DND-41 (cell line): ENCODE measurements at regions not wholly inside any gene's neighbourhood (a gene's known extent, or its start where the extent isn't known, plus 50 kb on each side); places are given as distances from the start of the nearest gene placed in this dataset.

Source experiments
- EZH2 ChIP-seq: IDR thresholded peaks from 3 replicates; pipeline ENCODE4 v1.6.1; 2012; ENCODE audit warnings: borderline replicate concordance, low read depth, mild to moderate bottlenecking, moderate library complexity, low read length, inconsistent platforms; ENCODE audit not compliant: severe bottlenecking
- TF ChIP-seq, protein P1 (sequence below): IDR thresholded peaks from 2 replicates; pipeline ENCODE4 v1.5.1; 2012; ENCODE audit warnings: borderline replicate concordance, low read length, moderate library complexity, mild to moderate bottlenecking; ENCODE audit not compliant: poor library complexity, severe bottlenecking; ENCODE audit errors: extremely low read depth

GRCh38 chr11:112735470-112735869, 225.8 kb upstream of the NCAM1 start:
- no peak for TF ChIP-seq EZH2
- TF ChIP-seq, protein P1, sequence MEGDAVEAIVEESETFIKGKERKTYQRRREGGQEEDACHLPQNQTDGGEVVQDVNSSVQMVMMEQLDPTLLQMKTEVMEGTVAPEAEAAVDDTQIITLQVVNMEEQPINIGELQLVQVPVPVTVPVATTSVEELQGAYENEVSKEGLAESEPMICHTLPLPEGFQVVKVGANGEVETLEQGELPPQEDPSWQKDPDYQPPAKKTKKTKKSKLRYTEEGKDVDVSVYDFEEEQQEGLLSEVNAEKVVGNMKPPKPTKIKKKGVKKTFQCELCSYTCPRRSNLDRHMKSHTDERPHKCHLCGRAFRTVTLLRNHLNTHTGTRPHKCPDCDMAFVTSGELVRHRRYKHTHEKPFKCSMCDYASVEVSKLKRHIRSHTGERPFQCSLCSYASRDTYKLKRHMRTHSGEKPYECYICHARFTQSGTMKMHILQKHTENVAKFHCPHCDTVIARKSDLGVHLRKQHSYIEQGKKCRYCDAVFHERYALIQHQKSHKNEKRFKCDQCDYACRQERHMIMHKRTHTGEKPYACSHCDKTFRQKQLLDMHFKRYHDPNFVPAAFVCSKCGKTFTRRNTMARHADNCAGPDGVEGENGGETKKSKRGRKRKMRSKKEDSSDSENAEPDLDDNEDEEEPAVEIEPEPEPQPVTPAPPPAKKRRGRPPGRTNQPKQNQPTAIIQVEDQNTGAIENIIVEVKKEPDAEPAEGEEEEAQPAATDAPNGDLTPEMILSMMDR, result no peak
